ENCODE measurements at regions not wholly inside any gene's neighbourhood (a gene's known extent, or its start where the extent isn't known, plus 50 kb on each side); places are given as distances from the start of the nearest gene placed in this dataset.

GRCh38 chr16:66199189-66199588 is 167.3 kb upstream of the CDH5 start:
- DNase-seq: no peak
- no peak overlapping the region for H3K4me3 Mint-ChIP-seq
- H3K36me3 Mint-ChIP-seq (ENCODE audit: low read depth): no peaks in the 10 kb centered on the region

GRCh38 chr16:66198641-66199040 is 167.8 kb upstream of the CDH5 start:
- no peak for DNase-seq
- no peaks in the 10 kb centered on the region for H3K36me3 Mint-ChIP-seq (ENCODE audit: low read depth)
- no peaks in the 10 kb centered on the region for H3K4me1 Mint-ChIP-seq (ENCODE audit: low read depth)
- H3K4me3 Mint-ChIP-seq: no peak overlapping the region
- H3K9me3 Mint-ChIP-seq: no peaks in the 10 kb centered on the region
- H3K27ac Mint-ChIP-seq: no peak overlapping the region
- peaks cover 27% of the 10 kb centered on the region for H3K27me3 Mint-ChIP-seq (ENCODE audit: insufficient read depth)
- no peak for TF ChIP-seq CTCF (IDR thresholded peaks at IDR 0.05)

More at GRCh38 chr16:66199189-66199588, 167.3 kb upstream of the CDH5 start:
- H3K9me3 Mint-ChIP-seq: no peaks in the 10 kb centered on the region
- peaks cover 27% of the 10 kb centered on the region for H3K27me3 Mint-ChIP-seq (ENCODE audit: insufficient read depth)
- no peak for TF ChIP-seq CTCF (IDR thresholded peaks at IDR 0.05)
- no peaks in the 10 kb centered on the region for H3K4me1 Mint-ChIP-seq (ENCODE audit: low read depth)
- H3K27ac Mint-ChIP-seq: no peak overlapping the region

- Mint-ChIP-seq H3K4me1 (ENCODE audit: low read depth) (no peaks in the 10 kb centered on the region), H3K36me3 (ENCODE audit: low read depth) (no peaks in the 10 kb centered on the region), H3K27me3 (ENCODE audit: insufficient read depth) (peaks cover 22% of the 10 kb centered on the region), H3K27ac (no peak overlapping the region), H3K4me3 (no peak overlapping the region), H3K9me3 (no peaks in the 10 kb centered on the region)
- TF ChIP-seq CTCF (IDR thresholded peaks at IDR 0.05): no peak
- no peak for DNase-seq
Observed at GRCh38 chr16:66197668-66198278, 168.7 kb upstream of the CDH5 start.

GRCh38 chr16:66196770-66197169 is 169.7 kb upstream of the CDH5 start:
- peaks cover 20% of the 10 kb centered on the region for H3K27me3 Mint-ChIP-seq (ENCODE audit: insufficient read depth)
- no peak overlapping the region for H3K4me3 Mint-ChIP-seq
- no peak for TF ChIP-seq CTCF (IDR thresholded peaks at IDR 0.05)
- DNase-seq: no peak
- no peaks in the 10 kb centered on the region for H3K36me3 Mint-ChIP-seq (ENCODE audit: low read depth)
- no peak overlapping the region for H3K27ac Mint-ChIP-seq
- no peaks in the 10 kb centered on the region for H3K4me1 Mint-ChIP-seq (ENCODE audit: low read depth)
- no peaks in the 10 kb centered on the region for H3K9me3 Mint-ChIP-seq

GRCh38 chr16:66194866-66195265 is 171.6 kb upstream of the CDH5 start:
- H3K4me3 Mint-ChIP-seq: no peak overlapping the region
- no peaks in the 10 kb centered on the region for H3K36me3 Mint-ChIP-seq (ENCODE audit: low read depth)
- no peak for DNase-seq
- no peaks in the 10 kb centered on the region for H3K9me3 Mint-ChIP-seq
- no peak overlapping the region for H3K27ac Mint-ChIP-seq
- peaks cover 17% of the 10 kb centered on the region for H3K27me3 Mint-ChIP-seq (ENCODE audit: insufficient read depth)
- peaks cover 9% of the 10 kb centered on the region for H3K4me1 Mint-ChIP-seq (ENCODE audit: low read depth)
- no peak for TF ChIP-seq CTCF (IDR thresholded peaks at IDR 0.05)
